ENCODE measurements at regions not wholly inside any gene's neighbourhood (a gene's known extent, or its start where the extent isn't known, plus 50 kb on each side); places are given as distances from the start of the nearest gene placed in this dataset.
"Not testable (repeated sequence)": the region's sequence is repeated elsewhere in the genome, so short reads cannot be mapped to it uniquely, and the experiment has no call there.

- no peak overlapping the region for H3K27ac ChIP-seq
- no peak overlapping the region for H3K4me3 ChIP-seq
- H3K9me3 ChIP-seq: no peaks in the 10 kb centered on the region
- DNase-seq (ENCODE audit: low spot score): no peak
- 79% methylated on average over 2 of the region's 2 CpGs for WGBS
- TF ChIP-seq POLR2AphosphoS5 (IDR thresholded peaks at IDR 0.05): no peak
- intact Hi-C loops (cut with DNase I): no loop called here
- no peaks in the 10 kb centered on the region for H3K4me1 ChIP-seq (replicated peaks)
- no peaks in the 10 kb centered on the region for H3K36me3 ChIP-seq
- H3K27me3 ChIP-seq (replicated peaks; ENCODE audit: insufficient read depth): no peaks in the 10 kb centered on the region
Measured at GRCh38 chr9:22189471-22189870, 180.4 kb upstream of the CDKN2B start.

GRCh38 chr9:22197000-22197399 lies 187.9 kb upstream of the CDKN2B start:
- H3K36me3 ChIP-seq; H3K27me3 ChIP-seq (replicated peaks; ENCODE audit: insufficient read depth); H3K9me3 ChIP-seq; DNase-seq (ENCODE audit: low spot score); H3K4me1 ChIP-seq (replicated peaks); H3K27ac ChIP-seq; H3K4me3 ChIP-seq; intact Hi-C loops (cut with DNase I): not testable (repeated sequence)
- 89% methylated on average over 2 of the region's 2 CpGs for WGBS

- DNase-seq (ENCODE audit: low spot score): no peak
- intact Hi-C loops (cut with DNase I): no loop called here
- no peaks in the 10 kb centered on the region for H3K36me3 ChIP-seq
- no peaks in the 10 kb centered on the region for H3K9me3 ChIP-seq
- no peak overlapping the region for H3K27ac ChIP-seq
- H3K27me3 ChIP-seq (replicated peaks; ENCODE audit: insufficient read depth): no peaks in the 10 kb centered on the region
- H3K4me3 ChIP-seq: no peak overlapping the region
- H3K4me1 ChIP-seq (replicated peaks): no peaks in the 10 kb centered on the region
- TF ChIP-seq CTCF (IDR thresholded peaks at IDR 0.05) (no peak), POLR2A (IDR thresholded peaks at IDR 0.05) (no peak), POLR2AphosphoS5 (IDR thresholded peaks at IDR 0.05) (no peak)
Measured at GRCh38 chr9:22198681-22199080, 189.6 kb upstream of the CDKN2B start.

GRCh38 chr9:22201256-22201655 lies 192.2 kb upstream of the CDKN2B start:
- intact Hi-C loops (cut with DNase I): no loop called here
- Histone ChIP-seq H3K4me3 (no peak overlapping the region), H3K27ac (no peak overlapping the region), H3K9me3 (no peaks in the 10 kb centered on the region), H3K36me3 (no peaks in the 10 kb centered on the region), H3K27me3 (replicated peaks; ENCODE audit: insufficient read depth) (no peaks in the 10 kb centered on the region), H3K4me1 (replicated peaks) (no peaks in the 10 kb centered on the region)
- TF ChIP-seq POLR2AphosphoS5 (IDR thresholded peaks at IDR 0.05): no peak
- no peak for TF ChIP-seq CTCF (IDR thresholded peaks at IDR 0.05)
- TF ChIP-seq POLR2A (IDR thresholded peaks at IDR 0.05): no peak
- WGBS: 89% methylated on average over 1 of the region's 1 CpG
- no peak for DNase-seq (ENCODE audit: low spot score)

GRCh38 chr9:22203371-22204138 lies 194.4 kb upstream of the CDKN2B start:
- no peak overlapping the region for H3K4me3 ChIP-seq

More at GRCh38 chr9:22203371-22204138, 194.4 kb upstream of the CDKN2B start:
- intact Hi-C loops (cut with DNase I): no loop called here
- H3K9me3 ChIP-seq: no peaks in the 10 kb centered on the region
- no peaks in the 10 kb centered on the region for H3K36me3 ChIP-seq
- DNase-seq (ENCODE audit: low spot score): no peak
- no peaks in the 10 kb centered on the region for H3K27me3 ChIP-seq (replicated peaks; ENCODE audit: insufficient read depth)
- H3K4me1 ChIP-seq (replicated peaks): no peaks in the 10 kb centered on the region
- TF ChIP-seq POLR2A (IDR thresholded peaks at IDR 0.05) (no peak), POLR2AphosphoS5 (IDR thresholded peaks at IDR 0.05) (no peak), CTCF (IDR thresholded peaks at IDR 0.05) (no peak)
- no peak overlapping the region for H3K27ac ChIP-seq
- WGBS: 41% methylated on average over 8 of the region's 8 CpGs

Measured in prostate gland (tissue), 2 donors.